ENCODE measurements at regions not wholly inside any gene's neighbourhood (a gene's known extent, or its start where the extent isn't known, plus 50 kb on each side); places are given as distances from the start of the nearest gene placed in this dataset.

GRCh38 chr6:119902681-119903080 lies 553.1 kb upstream of the MAN1A1 start:
- DNase-seq: no peak
- TF ChIP-seq POLR2A (IDR thresholded peaks at IDR 0.05): no peak
- 43 to 61% (median 46%) methylated on average over 1 of the region's 1 CpG for WGBS, 5 donors
- Histone ChIP-seq H3K36me3 (no peaks in the 10 kb centered on the region), H3K27me3 (replicated peaks in 1 of 7) (no peaks in the 10 kb centered on the region), H3K27ac (no peak overlapping the region), H3K4me1 (no peaks in the 10 kb centered on the region), H3K9me3 (no peaks in the 10 kb centered on the region), H3K4me3 (no peak overlapping the region)
- intact Hi-C loops (cut with DNase I; ENCODE audit: low total_unique reads): no loop called here

DNA sequence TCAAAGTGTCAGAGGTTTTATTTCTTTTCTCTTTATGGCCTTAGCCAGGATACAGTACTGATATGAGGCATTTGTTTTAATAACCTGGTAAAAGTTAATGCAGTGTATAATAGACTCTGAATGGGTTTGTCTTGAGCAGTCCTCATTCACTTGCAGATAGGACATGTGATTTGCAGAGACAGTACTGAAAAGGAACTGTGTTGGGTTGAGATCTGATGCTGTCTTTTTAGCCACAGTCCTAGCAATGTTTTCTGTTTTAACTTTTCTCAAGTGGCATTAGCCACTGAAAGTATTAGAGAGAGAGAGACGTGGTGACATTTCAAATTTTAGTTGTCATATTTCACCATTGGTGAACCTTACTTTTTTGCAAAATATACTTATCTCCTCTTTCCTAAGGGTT lies 547.2 kb upstream of the MAN1A1 start:
- Histone ChIP-seq H3K9me3 (no peaks in the 10 kb centered on the region), H3K4me3 (no peak overlapping the region), H3K27ac (no peak overlapping the region), H3K36me3 (no peaks in the 10 kb centered on the region), H3K4me1 (no peaks in the 10 kb centered on the region), H3K27me3 (replicated peaks in 1 of 7) (no peaks in the 10 kb centered on the region)
- DNase-seq: no peak
- no peak for TF ChIP-seq POLR2AphosphoS5 (IDR thresholded peaks at IDR 0.05)
- no peak for TF ChIP-seq POLR2A (IDR thresholded peaks at IDR 0.05)
- no peak for TF ChIP-seq CTCF (IDR thresholded peaks at IDR 0.05 in 8 of 11, conservative IDR thresholded peaks at IDR 0.05 in 3 of 11)
- 69 to 92% (median 85%) methylated on average over 1 of the region's 1 CpG for WGBS, 5 donors
- intact Hi-C loops (cut with DNase I; ENCODE audit: low total_unique reads): no loop called here

DNA sequence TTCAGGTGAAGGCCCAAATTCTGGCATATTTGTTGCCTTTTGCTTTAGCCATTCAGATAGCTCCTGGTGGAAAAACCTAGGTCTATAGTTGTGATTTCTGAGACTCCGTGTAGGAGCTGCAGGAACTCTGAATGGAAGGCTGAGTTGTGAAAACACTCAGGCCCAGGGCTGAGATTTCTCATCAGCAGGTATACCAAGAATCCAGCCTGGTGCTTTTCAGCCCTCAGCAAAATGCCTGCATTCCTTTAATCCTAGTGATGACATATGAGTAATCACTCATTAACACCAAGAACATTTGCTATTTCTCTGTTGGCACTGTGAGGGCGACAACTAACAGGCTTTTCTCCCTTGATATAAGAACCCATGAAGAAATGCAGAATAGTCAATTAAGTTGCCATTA lies 546.1 kb upstream of the MAN1A1 start:
- H3K27ac ChIP-seq: no peak overlapping the region
- intact Hi-C loops (cut with DNase I; ENCODE audit: low total_unique reads): no loop called here
- no peaks in the 10 kb centered on the region for H3K9me3 ChIP-seq
- WGBS, 5 donors: 79 to 98% (median 85%) methylated on average over 2 of the region's 2 CpGs
- no peaks in the 10 kb centered on the region for H3K36me3 ChIP-seq
- no peak overlapping the region for H3K4me3 ChIP-seq
- no peaks in the 10 kb centered on the region for H3K4me1 ChIP-seq
- no peaks in the 10 kb centered on the region for H3K27me3 ChIP-seq (replicated peaks in 1 of 7)
- no peak for DNase-seq
- TF ChIP-seq CTCF (IDR thresholded peaks at IDR 0.05 in 8 of 11, conservative IDR thresholded peaks at IDR 0.05 in 3 of 11): no peak
- no peak for TF ChIP-seq POLR2A (IDR thresholded peaks at IDR 0.05)
- TF ChIP-seq POLR2AphosphoS5 (IDR thresholded peaks at IDR 0.05): no peak

- H3K27me3 ChIP-seq (replicated peaks in 1 of 7): no peaks in the 10 kb centered on the region
- TF ChIP-seq CTCF (IDR thresholded peaks at IDR 0.05 in 8 of 11, conservative IDR thresholded peaks at IDR 0.05 in 3 of 11): no peak
- TF ChIP-seq POLR2A (IDR thresholded peaks at IDR 0.05): no peak
- no peak for TF ChIP-seq POLR2AphosphoS5 (IDR thresholded peaks at IDR 0.05)
- no peaks in the 10 kb centered on the region for H3K9me3 ChIP-seq
- H3K4me3 ChIP-seq: no peak overlapping the region
- H3K4me1 ChIP-seq: no peaks in the 10 kb centered on the region
- intact Hi-C loops (cut with DNase I; ENCODE audit: low total_unique reads): no loop called here
- H3K27ac ChIP-seq: no peak overlapping the region
- no peak for DNase-seq
- H3K36me3 ChIP-seq: no peaks in the 10 kb centered on the region
These were observed 545.2 kb upstream of the MAN1A1 start for GRCh38 chr6:119894811-119895210.

- WGBS, 5 donors: 85 to 89% (median 86%) methylated on average over 4 of the region's 4 CpGs
- H3K9me3 ChIP-seq: no peaks in the 10 kb centered on the region
- no peak for DNase-seq
- intact Hi-C loops (cut with DNase I; ENCODE audit: low total_unique reads): no loop called here
- no peak for TF ChIP-seq POLR2AphosphoS5 (IDR thresholded peaks at IDR 0.05)
- no peak for TF ChIP-seq POLR2A (IDR thresholded peaks at IDR 0.05)
- no peak for TF ChIP-seq CTCF (IDR thresholded peaks at IDR 0.05 in 8 of 11, conservative IDR thresholded peaks at IDR 0.05 in 3 of 11)
- no peak overlapping the region for H3K4me3 ChIP-seq
- no peak overlapping the region for H3K27ac ChIP-seq
- H3K36me3 ChIP-seq: no peaks in the 10 kb centered on the region
- H3K27me3 ChIP-seq (replicated peaks in 1 of 7): no peaks in the 10 kb centered on the region
- no peaks in the 10 kb centered on the region for H3K4me1 ChIP-seq
These were observed 542.1 kb upstream of the MAN1A1 start for GRCh38 chr6:119891644-119892043.

Measured in spleen (tissue), 11 donors.